ENCODE measurements at regions not wholly inside any gene's neighbourhood (a gene's known extent, or its start where the extent isn't known, plus 50 kb on each side); places are given as distances from the start of the nearest gene placed in this dataset.

DNA sequence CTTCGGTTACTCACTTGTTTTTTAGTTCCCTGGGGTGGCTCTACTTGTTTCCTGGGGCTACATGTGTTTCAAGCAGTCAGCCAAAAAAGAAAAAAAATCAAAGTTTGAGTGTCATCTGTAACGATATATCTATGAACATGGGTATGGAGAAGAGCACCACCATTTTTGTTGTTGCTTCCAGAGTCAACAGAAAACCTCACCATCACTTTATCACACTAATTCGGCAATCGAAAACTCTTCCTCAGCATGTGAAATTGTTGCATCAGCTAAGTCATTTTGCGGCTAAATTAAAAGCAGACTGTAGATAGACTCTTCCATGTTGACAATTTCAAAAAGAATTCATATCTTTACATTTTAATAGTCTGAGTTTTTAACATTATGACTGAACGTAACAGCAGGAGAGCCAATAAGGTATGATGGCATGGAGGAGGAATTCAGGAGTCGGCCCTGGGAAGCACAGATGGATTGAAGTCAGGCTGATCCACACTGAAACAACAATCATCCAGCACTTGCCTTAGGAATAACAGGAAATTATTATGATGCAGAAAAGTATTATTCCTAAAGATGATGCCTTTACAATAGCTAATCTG lies 455.7 kb upstream of the KLF6 start:
- TF ChIP-seq TEAD4 (IDR thresholded peaks at IDR 0.05) (no peak), TAF1 (IDR thresholded peaks at IDR 0.05; ENCODE audit: low read depth) (no peak), YY1 (IDR thresholded peaks at IDR 0.05; ENCODE audit: low read depth) (no peak), FOXM1 (IDR thresholded peaks at IDR 0.05; ENCODE audit: borderline replicate concordance, low read depth) (no peak), CEBPB (IDR thresholded peaks at IDR 0.05) (no peak), EP300 (IDR thresholded peaks at IDR 0.05; ENCODE audit: borderline replicate concordance) (no peak), ZBTB7A (IDR thresholded peaks at IDR 0.05; ENCODE audit: low read depth) (no peak), RAD21 (IDR thresholded peaks at IDR 0.05; ENCODE audit: low read depth) (no peak), EGR1 (IDR thresholded peaks at IDR 0.05) (no peak), NFIC (IDR thresholded peaks at IDR 0.05) (no peak)
- TF ChIP-seq, protein P1, sequence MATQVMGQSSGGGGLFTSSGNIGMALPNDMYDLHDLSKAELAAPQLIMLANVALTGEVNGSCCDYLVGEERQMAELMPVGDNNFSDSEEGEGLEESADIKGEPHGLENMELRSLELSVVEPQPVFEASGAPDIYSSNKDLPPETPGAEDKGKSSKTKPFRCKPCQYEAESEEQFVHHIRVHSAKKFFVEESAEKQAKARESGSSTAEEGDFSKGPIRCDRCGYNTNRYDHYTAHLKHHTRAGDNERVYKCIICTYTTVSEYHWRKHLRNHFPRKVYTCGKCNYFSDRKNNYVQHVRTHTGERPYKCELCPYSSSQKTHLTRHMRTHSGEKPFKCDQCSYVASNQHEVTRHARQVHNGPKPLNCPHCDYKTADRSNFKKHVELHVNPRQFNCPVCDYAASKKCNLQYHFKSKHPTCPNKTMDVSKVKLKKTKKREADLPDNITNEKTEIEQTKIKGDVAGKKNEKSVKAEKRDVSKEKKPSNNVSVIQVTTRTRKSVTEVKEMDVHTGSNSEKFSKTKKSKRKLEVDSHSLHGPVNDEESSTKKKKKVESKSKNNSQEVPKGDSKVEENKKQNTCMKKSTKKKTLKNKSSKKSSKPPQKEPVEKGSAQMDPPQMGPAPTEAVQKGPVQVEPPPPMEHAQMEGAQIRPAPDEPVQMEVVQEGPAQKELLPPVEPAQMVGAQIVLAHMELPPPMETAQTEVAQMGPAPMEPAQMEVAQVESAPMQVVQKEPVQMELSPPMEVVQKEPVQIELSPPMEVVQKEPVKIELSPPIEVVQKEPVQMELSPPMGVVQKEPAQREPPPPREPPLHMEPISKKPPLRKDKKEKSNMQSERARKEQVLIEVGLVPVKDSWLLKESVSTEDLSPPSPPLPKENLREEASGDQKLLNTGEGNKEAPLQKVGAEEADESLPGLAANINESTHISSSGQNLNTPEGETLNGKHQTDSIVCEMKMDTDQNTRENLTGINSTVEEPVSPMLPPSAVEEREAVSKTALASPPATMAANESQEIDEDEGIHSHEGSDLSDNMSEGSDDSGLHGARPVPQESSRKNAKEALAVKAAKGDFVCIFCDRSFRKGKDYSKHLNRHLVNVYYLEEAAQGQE (IDR thresholded peaks at IDR 0.05; ENCODE audit: low read depth) = no peak
- TF ChIP-seq, protein P2, sequence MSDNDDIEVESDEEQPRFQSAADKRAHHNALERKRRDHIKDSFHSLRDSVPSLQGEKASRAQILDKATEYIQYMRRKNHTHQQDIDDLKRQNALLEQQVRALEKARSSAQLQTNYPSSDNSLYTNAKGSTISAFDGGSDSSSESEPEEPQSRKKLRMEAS (IDR thresholded peaks at IDR 0.05) = no peak

Data from Ishikawa (cell line).